A673 (cell line): ENCODE measurements at regions not wholly inside any gene's neighbourhood (a gene's known extent, or its start where the extent isn't known, plus 50 kb on each side); places are given as distances from the start of the nearest gene placed in this dataset.
A peak's percentile ranks its signal among the peaks of the same experiment; 100 is the strongest.

Source experiments
- BruUV-seq: library from RNA; stranded (reverse); fragments of 400-500 nt; replicated peaks from 2 replicates; lab custom pipeline; 2021; lab: Mats Ljungman, UMichigan
- CTCF ChIA-PET: fragments of 300-600 bp; sonication (Branson Sonifier 250); formaldehyde crosslinking; loops from one replicate; lab custom pipeline; 2022; ENCODE audit warnings: antibody characterized with exemption; lab: Charles Lee
- POLR2A ChIA-PET: fragments of 300-600 bp; sonication (Branson Sonifier 250); formaldehyde crosslinking; loops from one replicate; lab custom pipeline; 2022; ENCODE audit warnings: antibody characterized with exemption; ENCODE audit not compliant: low non-redundant PET; lab: Charles Lee
- DNase-seq: peaks from one replicate; pipeline ENCODE4 v3.0.0-alpha.2; 2015; ENCODE audit warnings: low spot score
- H3K27ac ChIP-seq: fragments of 200-600 bp; sonication (generic); 2 replicates; pipeline ENCODE4 v1.5.1; 2016; ENCODE audit warnings: mixed run types, low read depth, mild to moderate bottlenecking, mixed read lengths, antibody characterized with exemption, low read length; ENCODE audit not compliant: poor library complexity, severe bottlenecking
- H3K27me3 ChIP-seq: fragments of 200-600 bp; sonication (generic); replicated peaks from 2 replicates; pipeline ENCODE4 v1.6.1; 2017; ENCODE audit warnings: mixed run types, low read depth, mild to moderate bottlenecking, mixed read lengths, antibody characterized with exemption, low read length; ENCODE audit not compliant: insufficient read depth, poor library complexity
- H3K36me3 ChIP-seq: fragments of 200-600 bp; sonication (generic); 2 replicates; pipeline ENCODE4 v1.6.1; 2016; ENCODE audit warnings: mixed run types, mild to moderate bottlenecking, mixed read lengths, antibody characterized with exemption, low read length; ENCODE audit not compliant: insufficient read depth, poor library complexity, severe bottlenecking
- H3K4me1 ChIP-seq: fragments of 200-600 bp; sonication (generic); 2 replicates; pipeline ENCODE4 v1.6.1; 2017; ENCODE audit warnings: mixed run types, mild to moderate bottlenecking, mixed read lengths, antibody characterized with exemption, low read length; ENCODE audit not compliant: insufficient read depth, poor library complexity, severe bottlenecking
- H3K4me3 ChIP-seq: fragments of 200-600 bp; sonication (generic); 2 replicates; pipeline ENCODE4 v1.5.1; 2016; ENCODE audit warnings: low read depth, mixed run types, mild to moderate bottlenecking, mixed read lengths, low read length; ENCODE audit not compliant: poor library complexity, severe bottlenecking
- H3K9me3 ChIP-seq: fragments of 200-600 bp; sonication (generic); 2 replicates; pipeline ENCODE4 v1.6.1; 2016; ENCODE audit warnings: mixed run types, low read depth, mild to moderate bottlenecking, mixed read lengths, antibody characterized with exemption, low read length; ENCODE audit not compliant: poor library complexity, severe bottlenecking
- EZH2 ChIP-seq: fragments of 200-600 bp; sonication (generic); IDR thresholded peaks from 2 replicates; pipeline ENCODE4 v1.6.1; 2017; ENCODE audit warnings: borderline replicate concordance, low read depth, mild to moderate bottlenecking, mixed read lengths, antibody characterized with exemption, low read length; ENCODE audit not compliant: poor library complexity, severe bottlenecking
- intact Hi-C: fragments of 100-400 bp; cut with micrococcal nuclease; formaldehyde crosslinking; loops from one replicate; pipeline ENCODE4 v1.10.0; 2022; ENCODE audit not compliant: unreplicated experiment
- TF ChIP-seq, protein P1 (sequence below): fragments of 300-800, 200-600 bp; sonication (generic); conservative IDR thresholded peaks from 2 replicates; pipeline ENCODE4 v1.5.1; 2017; ENCODE audit warnings: low read depth, mild to moderate bottlenecking, antibody characterized with exemption, low read length, moderate library complexity, mixed read lengths

DNA sequence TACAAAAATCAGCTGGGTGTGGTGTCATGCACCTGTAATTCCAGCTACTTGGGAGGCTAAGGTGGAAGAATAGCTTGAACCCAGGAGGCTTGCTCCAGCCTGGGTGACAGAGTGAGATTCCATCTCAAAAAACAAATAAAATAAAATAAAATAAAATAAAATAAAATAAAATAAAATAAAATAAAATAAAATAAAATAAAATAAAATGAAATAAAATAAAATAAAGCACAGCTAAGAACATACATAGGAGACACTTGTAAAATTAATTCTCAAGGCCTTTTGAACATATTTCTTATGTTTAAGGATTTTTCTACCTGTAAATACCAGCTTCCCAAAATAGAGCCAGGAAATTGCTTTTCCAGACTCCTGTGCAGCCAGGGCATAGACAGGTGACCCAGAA is 703.0 kb downstream of the ZPLD1 start:
- CTCF ChIA-PET: no interaction called here

DNA sequence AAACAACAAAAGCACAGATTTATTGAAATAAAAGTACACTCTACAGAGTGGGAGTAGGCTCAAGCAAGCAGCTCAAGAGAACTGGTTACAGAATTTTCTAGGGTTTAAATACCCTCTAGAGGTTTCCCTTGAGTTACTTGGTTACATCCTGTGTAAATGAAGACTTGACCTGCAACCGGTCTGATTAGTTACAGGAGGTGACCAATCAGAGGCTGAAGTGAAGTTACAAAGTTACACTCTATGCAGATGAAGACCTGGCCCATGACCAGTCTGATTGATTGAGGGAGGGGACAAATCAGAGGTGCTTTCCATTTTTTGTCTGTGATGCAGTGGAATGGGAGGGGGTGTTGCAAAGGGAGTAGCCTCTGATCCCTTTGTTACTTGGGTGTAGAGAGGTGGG is 723.4 kb downstream of the ZPLD1 start:
- BruUV-seq: no TSS peak
- no peak for DNase-seq
- intact Hi-C loops: loop anchor here (1.0 kb wide), 1 partner anchor 336 kb away; no protein-coding TSS in a partner anchor

More for the DNA sequence above, 703.0 kb downstream of the ZPLD1 start:
- intact Hi-C loops: no loop called here
- TF ChIP-seq, protein P1, sequence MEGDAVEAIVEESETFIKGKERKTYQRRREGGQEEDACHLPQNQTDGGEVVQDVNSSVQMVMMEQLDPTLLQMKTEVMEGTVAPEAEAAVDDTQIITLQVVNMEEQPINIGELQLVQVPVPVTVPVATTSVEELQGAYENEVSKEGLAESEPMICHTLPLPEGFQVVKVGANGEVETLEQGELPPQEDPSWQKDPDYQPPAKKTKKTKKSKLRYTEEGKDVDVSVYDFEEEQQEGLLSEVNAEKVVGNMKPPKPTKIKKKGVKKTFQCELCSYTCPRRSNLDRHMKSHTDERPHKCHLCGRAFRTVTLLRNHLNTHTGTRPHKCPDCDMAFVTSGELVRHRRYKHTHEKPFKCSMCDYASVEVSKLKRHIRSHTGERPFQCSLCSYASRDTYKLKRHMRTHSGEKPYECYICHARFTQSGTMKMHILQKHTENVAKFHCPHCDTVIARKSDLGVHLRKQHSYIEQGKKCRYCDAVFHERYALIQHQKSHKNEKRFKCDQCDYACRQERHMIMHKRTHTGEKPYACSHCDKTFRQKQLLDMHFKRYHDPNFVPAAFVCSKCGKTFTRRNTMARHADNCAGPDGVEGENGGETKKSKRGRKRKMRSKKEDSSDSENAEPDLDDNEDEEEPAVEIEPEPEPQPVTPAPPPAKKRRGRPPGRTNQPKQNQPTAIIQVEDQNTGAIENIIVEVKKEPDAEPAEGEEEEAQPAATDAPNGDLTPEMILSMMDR: no peak
- no peak for TF ChIP-seq EZH2
- peaks cover 17% of the 10 kb centered on the region for H3K4me1 ChIP-seq
- no peak overlapping the region for H3K27ac ChIP-seq
- no TSS peak for BruUV-seq
- no peak for DNase-seq
- H3K9me3 ChIP-seq: no peaks in the 10 kb centered on the region
- no peaks in the 10 kb centered on the region for H3K27me3 ChIP-seq
- POLR2A ChIA-PET: no interaction called here
- H3K36me3 ChIP-seq: no peaks in the 10 kb centered on the region
- no peak overlapping the region for H3K4me3 ChIP-seq

DNA sequence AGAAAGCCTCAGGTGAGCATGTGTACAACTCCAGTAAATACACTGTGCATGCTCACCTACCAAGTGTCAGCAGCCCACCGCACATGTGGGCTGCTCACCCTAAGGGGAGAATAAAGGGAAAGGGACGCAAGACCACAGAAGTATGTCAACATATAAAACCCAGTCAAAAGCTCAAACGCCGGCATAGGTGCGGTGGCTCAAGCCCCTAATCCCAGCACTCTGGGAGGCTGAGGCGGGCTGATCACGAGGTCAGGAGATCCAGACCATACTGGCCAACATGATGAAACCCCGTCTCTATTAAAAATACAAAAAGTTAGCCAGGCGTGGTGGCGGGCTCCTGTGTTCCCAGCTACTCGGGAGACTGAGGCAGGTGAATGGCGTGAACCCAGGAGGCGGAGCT is 732.1 kb downstream of the ZPLD1 start:
- no peak overlapping the region for H3K4me3 ChIP-seq
- H3K36me3 ChIP-seq: no peaks in the 10 kb centered on the region
- ChIA-PET CTCF (no interaction called here), POLR2A (no interaction called here)
- no peaks in the 10 kb centered on the region for H3K27me3 ChIP-seq
- TF ChIP-seq, protein P1: no peak
- TF ChIP-seq EZH2: no peak
- DNase-seq: no peak
- intact Hi-C loops: no loop called here
- BruUV-seq: no TSS peak
- H3K27ac ChIP-seq: no peak overlapping the region
- no peaks in the 10 kb centered on the region for H3K9me3 ChIP-seq
- no peaks in the 10 kb centered on the region for H3K4me1 ChIP-seq

More for the DNA sequence above, 723.4 kb downstream of the ZPLD1 start:
- TF ChIP-seq EZH2: no peak
- TF ChIP-seq, protein P1: no peak
- POLR2A ChIA-PET: no interaction called here
- Histone ChIP-seq H3K4me3 (no peak overlapping the region), H3K4me1 (peaks cover 18% of the 10 kb centered on the region), H3K27ac (peak overlapping the region; percentile 51), H3K27me3 (no peaks in the 10 kb centered on the region), H3K9me3 (no peaks in the 10 kb centered on the region), H3K36me3 (no peaks in the 10 kb centered on the region)
- CTCF ChIA-PET: no interaction called here
